SIG-M5 treated with dmso at 0.1 percent for 504 hours (cell line): ENCODE measurements at regions not wholly inside any gene's neighbourhood (a gene's known extent, or its start where the extent isn't known, plus 50 kb on each side); places are given as distances from the start of the nearest gene placed in this dataset.
"Not testable (repeated sequence)": the region's sequence is repeated elsewhere in the genome, so short reads cannot be mapped to it uniquely, and the experiment has no call there.

ENCODE experiments used
- DNase-seq: peaks from one replicate; lab custom pipeline; 2025; ENCODE audit not compliant: unreplicated experiment; lab: John Stamatoyannopoulos, UW

GRCh38 chr6:110558575-110558974 lies 82.2 kb upstream of the SLC22A16 start:
- no peak for DNase-seq

DNA sequence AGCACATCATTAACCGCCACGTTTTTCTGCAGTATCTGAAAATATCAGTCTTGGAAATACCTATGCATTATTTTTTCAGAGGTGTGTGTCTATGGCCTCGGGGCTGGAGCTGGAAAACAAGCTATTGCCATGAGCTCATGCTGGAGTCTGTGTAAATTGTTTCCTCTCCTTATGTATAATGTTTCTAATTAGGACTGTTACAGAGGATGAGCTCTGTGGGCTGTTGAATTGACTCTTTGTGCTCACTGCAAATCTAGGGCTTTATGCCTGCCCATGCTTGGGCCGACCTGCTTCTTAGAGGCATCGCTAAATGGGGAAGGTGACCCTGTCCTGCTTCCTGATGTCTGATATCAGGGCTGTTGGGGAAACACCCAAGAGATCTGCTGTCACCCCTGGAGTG lies 80.8 kb upstream of the SLC22A16 start:
- DNase-seq: no peak

DNA sequence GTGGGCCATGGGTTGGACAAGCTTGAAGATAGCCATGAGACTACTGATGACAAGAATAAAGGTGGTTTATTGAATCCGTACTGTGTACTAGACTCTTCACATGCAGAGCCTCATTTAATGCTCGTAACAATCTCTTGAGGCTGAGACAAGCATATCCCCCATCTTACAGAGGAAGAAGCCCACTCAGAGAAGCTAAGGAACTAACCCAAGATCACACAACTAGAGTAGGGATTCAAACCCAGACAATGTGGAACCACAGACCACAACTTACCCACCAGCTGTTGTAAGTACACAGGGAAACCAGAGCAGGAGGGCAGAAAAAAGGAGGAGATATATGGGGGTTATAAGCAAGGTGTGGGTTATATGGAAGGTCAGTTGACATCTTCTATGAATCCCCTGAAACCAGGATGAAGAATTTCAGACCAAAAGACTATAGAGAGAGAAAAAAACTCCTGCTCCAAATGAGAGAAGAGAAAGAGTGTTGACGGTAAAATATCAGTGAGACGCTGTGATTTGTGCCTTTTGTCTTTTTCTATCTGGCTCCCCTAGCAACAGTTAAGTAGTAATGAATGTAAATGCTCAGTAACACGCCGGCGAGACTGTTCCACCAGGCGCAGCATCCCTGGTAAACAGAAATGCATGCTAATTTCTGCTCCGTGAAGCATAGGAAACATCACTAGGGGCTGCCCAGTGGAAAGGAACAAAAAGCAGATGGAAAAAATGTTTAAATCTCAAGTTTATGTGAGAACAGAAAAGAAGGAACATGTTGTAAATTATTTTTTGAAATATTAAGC lies 80.1 kb upstream of the SLC22A16 start:
- no peak for DNase-seq

GRCh38 chr6:110554966-110555460 lies 78.6 kb upstream of the SLC22A16 start:
- DNase-seq: no peak

GRCh38 chr6:110554441-110554840 lies 78.0 kb upstream of the SLC22A16 start:
- no peak for DNase-seq

- no peak for DNase-seq
Measured at GRCh38 chr6:110552901-110553641, 76.7 kb upstream of the SLC22A16 start.

DNA sequence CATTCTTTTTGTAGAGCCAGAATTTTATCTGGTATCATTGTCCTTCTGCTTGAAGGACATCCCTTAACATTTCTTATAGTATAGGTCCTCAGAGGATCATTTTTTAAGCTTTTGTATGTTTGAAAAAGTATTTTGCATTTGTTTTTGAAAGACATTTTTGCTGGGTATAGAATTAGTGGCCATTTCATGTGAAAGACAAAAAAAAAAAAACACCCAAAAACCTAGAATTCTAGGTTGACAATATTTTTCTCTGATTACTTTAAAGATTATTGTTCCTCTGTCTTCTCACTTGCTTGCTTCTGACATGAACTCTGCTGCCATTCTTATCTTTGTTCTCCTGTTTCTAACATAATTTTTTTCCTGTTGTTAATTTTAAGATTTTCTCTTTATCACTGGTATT lies 75.7 kb upstream of the SLC22A16 start:
- no peak for DNase-seq

- DNase-seq: no peak
Measured at GRCh38 chr6:110551088-110551487, 74.7 kb upstream of the SLC22A16 start.

DNA sequence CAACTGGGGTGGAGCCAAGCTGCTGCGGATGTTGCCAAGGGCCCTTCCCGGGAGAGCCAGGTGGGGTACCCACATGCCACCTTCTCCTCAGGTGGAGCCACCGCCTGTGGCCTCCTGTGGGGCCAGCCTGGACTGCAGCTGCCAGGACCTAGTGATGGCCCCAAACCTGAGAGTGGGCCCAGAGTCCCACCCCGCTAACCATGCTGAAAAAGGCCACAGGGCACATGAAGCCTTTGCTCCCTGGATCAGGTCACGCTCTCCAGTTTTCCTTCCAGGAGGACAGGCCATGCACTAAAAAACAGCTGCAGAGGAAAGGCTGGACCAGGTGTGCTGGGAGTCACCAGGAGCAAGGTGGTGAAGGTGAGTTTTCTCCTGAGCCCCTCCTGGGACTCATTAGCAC lies 73.9 kb upstream of the SLC22A16 start:
- DNase-seq: no peak

GRCh38 chr6:110549277-110549676 lies 72.9 kb upstream of the SLC22A16 start:
- no peak for DNase-seq

- no peak for DNase-seq
Measured at GRCh38 chr6:110548110-110548847, 71.9 kb upstream of the SLC22A16 start.

DNA sequence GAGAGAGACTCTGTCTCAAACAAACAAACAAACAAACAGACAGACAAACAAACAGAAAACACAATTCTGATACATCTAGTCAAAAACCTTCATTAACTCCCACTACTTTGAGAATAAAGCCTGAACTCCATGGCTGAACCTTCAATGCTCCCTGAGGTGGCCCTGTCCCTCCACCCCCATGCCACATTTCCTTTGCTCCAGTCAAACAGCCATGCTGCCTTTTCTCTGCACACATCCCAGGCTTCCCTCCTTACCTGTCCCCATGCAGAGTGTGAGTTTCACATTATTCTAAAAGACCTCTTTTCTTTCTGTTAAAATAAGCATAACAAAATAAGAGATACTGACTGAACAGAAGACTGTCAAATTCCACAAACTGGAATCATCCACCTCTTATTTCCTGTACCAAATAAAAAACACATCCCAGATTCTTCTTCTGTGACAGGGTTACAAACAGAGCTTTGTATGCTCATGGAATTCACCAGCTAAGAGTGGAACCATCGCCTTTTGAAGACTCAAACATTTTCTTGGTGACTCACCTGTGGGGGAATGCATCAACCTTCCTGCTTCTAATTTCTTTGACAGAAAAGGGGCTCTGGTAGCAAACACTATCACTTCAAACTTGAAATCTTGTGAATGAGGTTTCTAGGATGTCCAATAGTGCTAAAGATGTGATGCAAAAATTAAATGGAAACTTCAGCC lies 71.0 kb upstream of the SLC22A16 start:
- DNase-seq: no peak

DNA sequence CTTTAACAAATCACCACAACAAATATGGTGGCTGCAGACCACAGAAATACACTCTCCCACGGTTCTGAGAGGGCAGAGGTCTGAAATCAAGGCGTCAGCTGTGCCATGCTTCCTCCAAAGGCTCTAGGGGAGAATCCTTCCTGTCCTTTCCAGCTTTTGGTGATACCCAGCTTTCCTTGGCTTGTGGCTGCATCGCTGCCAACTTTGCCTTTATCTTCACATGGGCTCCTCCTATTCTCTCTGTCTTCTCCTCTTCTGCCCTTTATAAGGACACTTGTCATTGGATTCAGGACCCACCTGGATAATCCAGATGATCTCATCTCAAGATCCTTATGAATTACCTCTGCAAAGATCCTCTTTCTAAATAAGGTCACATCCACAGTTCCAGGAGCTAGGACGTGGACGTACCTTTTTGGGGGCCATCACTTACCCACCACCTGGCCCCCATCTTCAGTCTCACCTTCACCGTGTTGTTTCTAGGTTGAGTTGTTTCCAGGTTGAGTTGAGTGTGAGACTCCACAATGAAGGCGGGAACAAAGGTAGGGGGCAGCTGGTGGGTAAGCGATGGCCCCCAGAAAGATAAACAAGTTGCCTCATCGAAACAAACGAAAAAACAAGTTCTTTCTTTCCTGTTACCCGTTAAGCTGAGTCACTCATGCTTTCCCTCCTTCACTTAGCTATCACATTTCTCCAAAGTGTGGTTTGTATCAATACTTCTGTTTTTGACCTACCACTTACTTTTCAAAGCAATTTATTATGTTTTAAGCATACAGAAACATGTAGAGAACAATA lies 68.9 kb upstream of the SLC22A16 start:
- DNase-seq: no peak

GRCh38 chr6:110544472-110544871 lies 68.1 kb upstream of the SLC22A16 start:
- no peak for DNase-seq

DNA sequence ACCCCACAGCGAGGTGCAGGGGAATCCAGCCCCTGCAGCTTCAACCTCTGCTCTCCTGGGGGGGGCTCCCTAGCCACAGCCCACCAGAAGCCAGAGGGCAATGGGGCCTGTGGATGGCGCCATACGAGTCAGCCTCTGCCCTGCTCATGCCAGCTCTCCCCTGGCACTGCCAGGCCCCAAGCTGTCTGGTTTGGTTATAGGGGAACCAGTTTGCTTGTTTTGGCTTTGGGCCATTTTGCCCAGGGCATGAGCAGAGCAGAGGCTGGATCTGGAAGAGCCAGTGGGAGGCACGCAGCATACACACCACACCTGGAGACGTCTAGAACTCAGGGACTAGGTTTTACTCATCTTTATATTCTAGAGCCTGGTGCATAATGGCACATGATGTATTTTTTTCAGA lies 66.7 kb upstream of the SLC22A16 start:
- DNase-seq: no peak

DNA sequence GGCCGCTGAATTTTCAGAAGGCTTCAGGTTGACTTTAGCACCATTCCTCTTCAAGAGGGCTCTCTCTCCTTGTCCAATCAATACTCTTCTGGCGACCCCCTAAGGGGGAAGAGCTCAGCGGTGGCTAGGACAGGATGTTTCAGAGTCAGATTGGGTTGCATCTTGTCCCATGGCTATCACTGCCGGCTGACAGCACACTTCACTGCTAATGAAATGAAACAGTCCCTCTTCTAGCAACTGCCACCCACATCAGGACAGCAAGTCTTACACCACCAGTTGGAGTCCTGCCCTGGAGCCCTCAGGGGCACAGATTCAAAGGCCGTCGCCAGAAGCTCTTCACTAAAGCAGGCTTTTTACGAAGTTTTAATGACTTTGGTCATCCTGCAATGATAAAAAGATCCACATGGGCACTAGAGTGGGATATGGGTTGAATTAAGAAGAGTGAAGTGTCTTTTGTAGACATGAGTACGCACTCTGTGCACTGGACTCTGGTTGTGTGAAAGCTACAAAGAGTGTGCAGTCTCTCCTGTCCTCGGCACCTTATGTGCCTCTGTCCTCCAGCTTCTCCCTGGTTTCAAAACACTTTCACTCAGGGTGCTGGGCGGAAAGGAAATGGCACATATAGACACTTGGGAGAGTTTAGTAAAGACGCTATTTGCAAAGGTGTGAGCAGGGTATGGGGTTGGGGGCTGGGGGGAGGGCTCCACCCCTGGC lies 66.1 kb upstream of the SLC22A16 start:
- DNase-seq: no peak

- no peak for DNase-seq
Measured at GRCh38 chr6:110541701-110542309, 65.4 kb upstream of the SLC22A16 start.

DNA sequence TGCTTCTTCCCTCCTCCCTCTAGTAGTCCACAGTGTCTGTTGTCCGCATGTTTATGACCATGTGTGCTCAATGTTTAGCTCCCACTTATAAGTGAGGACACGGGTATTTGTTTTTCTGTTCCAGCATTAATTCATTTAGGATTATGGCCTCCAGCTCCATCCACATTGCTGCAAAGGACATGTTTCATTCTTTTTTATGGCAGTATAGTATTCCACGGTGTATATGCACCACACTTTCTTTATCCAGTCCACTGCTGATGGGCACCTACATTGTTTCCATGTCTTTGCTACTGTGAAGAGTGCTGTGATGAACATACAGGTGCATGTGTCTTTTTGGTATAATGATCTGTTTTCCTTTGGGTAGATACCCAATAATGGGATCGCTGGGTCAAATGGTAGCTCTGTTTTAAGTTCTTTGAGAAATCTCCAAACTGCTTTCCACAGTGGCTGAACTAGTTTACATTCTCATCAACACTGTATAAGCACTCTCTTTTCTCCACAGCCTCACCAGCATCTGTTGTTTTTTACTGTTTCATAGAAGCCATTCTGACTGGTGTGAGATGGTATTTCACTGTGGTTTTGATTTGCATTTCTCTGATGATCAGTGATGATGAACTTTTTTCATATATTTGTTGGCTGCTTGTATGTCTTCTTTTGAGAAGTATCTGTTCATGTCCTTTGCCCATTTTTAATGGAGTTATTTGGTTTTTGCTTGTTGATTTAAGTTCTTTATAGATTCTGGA lies 63.0 kb upstream of the SLC22A16 start:
- DNase-seq: not testable (repeated sequence)
